Tibial nerve (tissue), 4 donors: ENCODE measurements at regions not wholly inside any gene's neighbourhood (a gene's known extent, or its start where the extent isn't known, plus 50 kb on each side); places are given as distances from the start of the nearest gene placed in this dataset.

Experiments
- DNase-seq, 2 donors: peaks; one replicate each; pipeline ENCODE4 v3.0.0-alpha.2; 2019; ENCODE audit warnings: low spot score in 2 of 2
- H3K27ac ChIP-seq, 4 donors: fragments of 200-600 bp; sonication (generic) in 3 of 4; one replicate each; pipeline ENCODE4 v1.5.1; 2017 to 2019; ENCODE audit warnings: mild to moderate bottlenecking in 1 of 4
- H3K27me3 ChIP-seq, 2 donors: fragments of 200-600 bp; sonication (generic) in 1 of 2; one replicate each; pipeline versions ENCODE4 v1.5.1 to v1.6.0; 2017 to 2019
- H3K36me3 ChIP-seq, 3 donors: fragments of 200-600 bp; sonication (generic); one replicate each; pipeline ENCODE4 v1.5.1; 2018 to 2019
- H3K4me1 ChIP-seq, 4 donors: fragments of 200-600 bp; sonication (generic) in 3 of 4; one replicate each; pipeline ENCODE4 v1.5.1; 2017 to 2019
- H3K4me3 ChIP-seq, 4 donors: fragments of 200-600 bp; sonication (generic) in 3 of 4; one replicate each; pipeline ENCODE4 v1.5.1; 2017 to 2019; ENCODE audit warnings: mild to moderate bottlenecking in 1 of 4, moderate library complexity in 1 of 4
- H3K9me3 ChIP-seq, 4 donors: fragments of 200-600 bp; sonication (generic) in 3 of 4; one replicate each; pipeline ENCODE4 v1.5.1; 2017 to 2019
- EP300 ChIP-seq, 2 donors: sonication (generic); formaldehyde crosslinking; IDR thresholded peaks; one replicate each; pipeline ENCODE4 v1.6.1; 2017; ENCODE audit warnings: antibody characterized with exemption in 2 of 2, mild to moderate bottlenecking in 1 of 2
- POLR2A ChIP-seq, 2 donors: fragments of 450-650 bp; IDR thresholded peaks; one replicate each; pipeline ENCODE4 v1.6.1; 2017; ENCODE audit warnings: antibody characterized with exemption in 2 of 2, mild to moderate bottlenecking in 2 of 2, moderate library complexity in 2 of 2
- WGBS, 2 donors: methylation state at CpG; one replicate each; pipeline ENCODE4 v1.1.5; 2018; 5-methylcytosine and 5-hydroxymethylcytosine counted together
- TF ChIP-seq, protein P1 (sequence below), 5 experiments: fragments of 200-600 bp in 3 of 5; fragments of 450-650 bp in 2 of 5; sonication (generic) in 3 of 5; IDR thresholded peaks; one replicate each; pipeline ENCODE4 v1.5.1; 2016 to 2019; ENCODE audit warnings: antibody characterized with exemption in 5 of 5, mild to moderate bottlenecking in 3 of 5, moderate library complexity in 2 of 5

DNA sequence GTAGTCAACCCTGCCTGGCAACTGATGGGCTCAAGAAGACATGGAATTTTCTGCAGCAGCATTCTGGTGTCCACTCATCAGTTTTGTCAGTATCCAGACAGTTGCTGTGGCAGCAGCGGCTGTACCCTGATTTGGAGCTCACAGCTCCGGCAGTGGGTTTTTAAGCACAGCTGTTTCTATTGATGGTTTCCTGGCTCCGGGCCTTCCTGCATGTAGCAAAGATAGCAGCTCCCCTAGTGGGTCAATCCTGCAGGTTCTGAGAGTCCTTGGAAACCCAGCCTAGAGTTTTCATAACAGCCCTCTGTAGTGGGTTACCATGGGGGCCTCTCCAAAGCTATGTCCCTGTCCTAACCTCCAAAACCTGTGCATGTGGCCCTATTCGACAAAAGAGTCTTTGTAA lies 84.0 kb upstream of the ATP6AP2 start:
- Histone ChIP-seq H3K27me3 (no peaks in the 10 kb centered on the region), H3K36me3 (no peaks in the 10 kb centered on the region), H3K4me3 (no peak overlapping the region), H3K27ac (no peak overlapping the region), H3K9me3 (peaks cover 0 to 4% (median 0%) of the 10 kb centered on the region in 4 donors), H3K4me1 (no peaks in the 10 kb centered on the region)
- TF ChIP-seq EP300 (IDR thresholded peaks at IDR 0.05) (no peak), POLR2A (IDR thresholded peaks at IDR 0.05) (no peak)
- TF ChIP-seq, protein P1, sequence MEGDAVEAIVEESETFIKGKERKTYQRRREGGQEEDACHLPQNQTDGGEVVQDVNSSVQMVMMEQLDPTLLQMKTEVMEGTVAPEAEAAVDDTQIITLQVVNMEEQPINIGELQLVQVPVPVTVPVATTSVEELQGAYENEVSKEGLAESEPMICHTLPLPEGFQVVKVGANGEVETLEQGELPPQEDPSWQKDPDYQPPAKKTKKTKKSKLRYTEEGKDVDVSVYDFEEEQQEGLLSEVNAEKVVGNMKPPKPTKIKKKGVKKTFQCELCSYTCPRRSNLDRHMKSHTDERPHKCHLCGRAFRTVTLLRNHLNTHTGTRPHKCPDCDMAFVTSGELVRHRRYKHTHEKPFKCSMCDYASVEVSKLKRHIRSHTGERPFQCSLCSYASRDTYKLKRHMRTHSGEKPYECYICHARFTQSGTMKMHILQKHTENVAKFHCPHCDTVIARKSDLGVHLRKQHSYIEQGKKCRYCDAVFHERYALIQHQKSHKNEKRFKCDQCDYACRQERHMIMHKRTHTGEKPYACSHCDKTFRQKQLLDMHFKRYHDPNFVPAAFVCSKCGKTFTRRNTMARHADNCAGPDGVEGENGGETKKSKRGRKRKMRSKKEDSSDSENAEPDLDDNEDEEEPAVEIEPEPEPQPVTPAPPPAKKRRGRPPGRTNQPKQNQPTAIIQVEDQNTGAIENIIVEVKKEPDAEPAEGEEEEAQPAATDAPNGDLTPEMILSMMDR (IDR thresholded peaks at IDR 0.05): no peak
- WGBS, 2 donors: 59 to 74% methylated on average over 2 to 4 of the region's 4 CpGs
- DNase-seq: no peak

DNA sequence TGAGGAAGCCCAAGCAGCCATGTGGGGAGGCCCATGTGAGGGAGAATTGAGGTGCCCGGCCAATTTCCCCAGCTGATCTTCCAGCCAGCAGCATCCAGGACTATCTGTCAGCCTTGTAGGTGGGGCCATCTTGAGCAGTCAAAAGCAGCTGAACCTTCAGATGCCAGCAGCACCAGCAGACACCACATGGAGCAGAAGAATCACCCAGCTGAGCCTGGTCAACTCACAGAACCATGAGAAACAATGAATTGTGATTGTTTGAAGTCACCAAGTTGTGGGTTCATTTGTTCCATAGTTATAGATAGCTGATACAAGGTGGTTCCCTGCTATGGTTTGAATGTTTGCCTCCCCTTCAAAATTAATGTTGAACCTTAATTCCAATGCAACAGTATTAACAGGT lies 85.1 kb upstream of the ATP6AP2 start:
- no peaks in the 10 kb centered on the region for H3K4me1 ChIP-seq
- WGBS, 2 donors: 22% methylated on average over 1 of the region's 1 CpG; no CpG with 5 or more reads in 1 of the 2 donors
- no peak overlapping the region for H3K27ac ChIP-seq
- no peak for TF ChIP-seq EP300 (IDR thresholded peaks at IDR 0.05)
- TF ChIP-seq, protein P1 (IDR thresholded peaks at IDR 0.05): no peak
- no peak for TF ChIP-seq POLR2A (IDR thresholded peaks at IDR 0.05)
- H3K9me3 ChIP-seq: peaks cover 0 to 4% (median 0%) of the 10 kb centered on the region in 4 donors
- no peak for DNase-seq
- H3K36me3 ChIP-seq: no peaks in the 10 kb centered on the region
- no peak overlapping the region for H3K4me3 ChIP-seq
- H3K27me3 ChIP-seq: no peaks in the 10 kb centered on the region

DNA sequence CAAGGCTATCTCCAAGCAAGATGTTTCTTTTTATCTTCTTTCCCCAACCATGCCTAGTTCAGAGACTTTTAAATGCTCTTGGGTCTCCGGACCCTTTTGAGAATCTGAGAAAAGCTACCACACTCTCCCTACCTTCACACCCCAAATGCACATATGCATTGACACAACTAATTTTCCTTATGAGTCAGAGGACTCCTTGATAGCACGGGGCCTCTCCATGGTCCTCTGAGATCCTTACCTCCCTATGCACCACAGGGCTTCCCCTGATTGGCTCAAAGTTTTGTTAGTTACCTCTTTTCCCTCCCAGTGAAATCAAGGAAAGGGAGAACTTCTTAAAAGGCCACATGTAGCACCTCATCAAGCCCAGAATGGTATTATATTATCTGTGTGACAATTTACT lies 86.8 kb upstream of the ATP6AP2 start:
- H3K4me3 ChIP-seq: no peak overlapping the region
- WGBS, 2 donors: 75 to 83% methylated on average over 2 of the region's 2 CpGs
- H3K4me1 ChIP-seq: no peaks in the 10 kb centered on the region
- H3K36me3 ChIP-seq: no peaks in the 10 kb centered on the region
- no peak for DNase-seq
- H3K9me3 ChIP-seq: peaks cover 0 to 4% (median 0%) of the 10 kb centered on the region in 4 donors
- TF ChIP-seq EP300 (IDR thresholded peaks at IDR 0.05) (no peak), POLR2A (IDR thresholded peaks at IDR 0.05) (no peak)
- TF ChIP-seq, protein P1 (IDR thresholded peaks at IDR 0.05): no peak
- H3K27ac ChIP-seq: no peak overlapping the region
- no peaks in the 10 kb centered on the region for H3K27me3 ChIP-seq

DNA sequence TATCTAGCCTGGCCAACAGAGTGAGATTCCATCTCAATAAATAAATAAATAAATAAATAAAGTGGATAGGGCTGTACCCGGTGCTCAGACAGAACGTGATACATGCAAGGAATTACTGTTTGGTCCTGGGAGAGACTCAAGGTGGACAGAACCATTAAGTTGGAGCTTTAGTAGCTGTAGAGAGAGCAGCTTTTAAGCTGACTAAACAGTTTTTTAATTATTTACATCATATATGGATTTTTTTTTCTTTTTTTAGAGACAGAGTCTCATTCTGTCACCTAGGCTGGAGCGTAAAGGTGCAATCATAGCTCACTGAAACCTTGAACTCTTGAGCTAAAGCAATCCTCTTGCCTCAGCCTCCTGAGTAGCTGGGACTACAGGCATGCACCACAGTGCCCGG lies 92.5 kb upstream of the ATP6AP2 start:
- WGBS, 2 donors: 90 to 95% methylated on average over 4 of the region's 4 CpGs
- TF ChIP-seq EP300 (IDR thresholded peaks at IDR 0.05) (no peak), POLR2A (IDR thresholded peaks at IDR 0.05) (no peak)
- TF ChIP-seq, protein P1 (IDR thresholded peaks at IDR 0.05): no peak

DNA sequence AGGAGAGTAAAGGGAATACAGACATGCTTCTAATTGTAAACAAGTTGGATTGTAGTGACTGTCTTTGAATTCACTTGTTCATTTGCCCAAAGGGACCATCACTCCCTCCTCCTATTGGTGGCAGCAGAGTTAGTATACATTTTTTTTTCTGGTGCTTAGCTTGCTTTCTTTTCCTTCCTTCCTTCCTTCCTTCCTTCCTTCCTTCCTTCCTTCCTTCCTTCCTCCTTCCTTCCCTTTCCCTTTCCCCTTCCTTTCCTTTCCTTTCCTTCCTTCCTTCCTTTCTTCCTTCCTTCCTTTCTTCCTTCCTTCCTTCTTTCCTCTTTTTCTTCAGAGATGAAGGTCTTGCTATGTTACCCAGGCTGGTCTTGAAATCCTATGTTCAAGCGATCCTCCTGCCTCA lies 94.8 kb upstream of the ATP6AP2 start:
- TF ChIP-seq, protein P1 (IDR thresholded peaks at IDR 0.05): no peak
- TF ChIP-seq POLR2A (IDR thresholded peaks at IDR 0.05) (no peak), EP300 (IDR thresholded peaks at IDR 0.05) (no peak)
- Histone ChIP-seq H3K4me3 (no peak overlapping the region), H3K4me1 (no peaks in the 10 kb centered on the region), H3K9me3 (no peaks in the 10 kb centered on the region), H3K27me3 (no peaks in the 10 kb centered on the region), H3K36me3 (no peaks in the 10 kb centered on the region), H3K27ac (no peak overlapping the region)
- 100% methylated on average over 1 of the region's 1 CpG for WGBS, 2 donors
- DNase-seq: no peak

More for the DNA sequence above, 92.5 kb upstream of the ATP6AP2 start:
- H3K4me3 ChIP-seq: no peak overlapping the region
- no peaks in the 10 kb centered on the region for H3K4me1 ChIP-seq
- DNase-seq: no peak
- H3K27ac ChIP-seq: no peak overlapping the region
- H3K27me3 ChIP-seq: no peaks in the 10 kb centered on the region
- no peaks in the 10 kb centered on the region for H3K9me3 ChIP-seq
- H3K36me3 ChIP-seq: no peaks in the 10 kb centered on the region
